Pancreas (tissue), 10 donors: ENCODE measurements at regions not wholly inside any gene's neighbourhood (a gene's known extent, or its start where the extent isn't known, plus 50 kb on each side); places are given as distances from the start of the nearest gene placed in this dataset.

Source experiments
- ATAC-seq, 4 donors: fragments of 200-7000 bp; cut with Tn5 transposase; one replicate each; pipeline versions ENCODE4 v1.8.0 to v1.9.1; 2020; ENCODE audit warnings: mild to moderate bottlenecking in 4 of 4, moderate library complexity in 4 of 4
- DNase-seq, 6 donors: peaks; one replicate each; pipeline ENCODE4 v3.0.0-alpha.2; 2020
- FAIRE-seq: peaks from 2 replicates; lab custom pipeline; 2012; peaks lifted over from hg19 to GRCh38; lab: Jason Lieb, UNC
- H3K27ac ChIP-seq, 4 donors: fragments of 200-600 bp; sonication (generic); 1 replicate in 3 of 4; 2 replicates in 1 of 4; pipeline versions ENCODE4 v1.5.0 to v1.8.0; 2020
- H3K27me3 ChIP-seq, 4 donors: fragments of 200-600 bp; one replicate each; pipeline ENCODE4 v1.8.0; 2021
- H3K36me3 ChIP-seq, 3 donors: fragments of 200-600 bp; sonication (generic) in 1 of 3; one replicate each; pipeline versions ENCODE4 v1.5.0 to v1.8.0; 2020 to 2021
- H3K4me1 ChIP-seq, 3 donors: fragments of 200-600 bp; one replicate each; pipeline ENCODE4 v1.8.0; 2021
- H3K4me3 ChIP-seq, 4 donors: fragments of 200-600 bp; sonication (generic) in 2 of 4; one replicate each; pipeline versions ENCODE4 v1.5.0 to v1.8.0; 2020 to 2021
- H3K9me3 ChIP-seq, 4 donors: fragments of 200-600 bp; one replicate each; pipeline ENCODE4 v1.8.0; 2021
- WGBS, 2 donors: extraction: QIAGEN DNeasy Blood & Tissue Kit; methylation state at CpG; one replicate each; pipeline ENCODE4 v1.1.7; 2013; 5-methylcytosine and 5-hydroxymethylcytosine counted together
- intact Hi-C, 3 donors: fragments of 100-400 bp; cut with DNase I; formaldehyde crosslinking; loops; one replicate each; pipeline versions ENCODE4 v1.11.1 to v1.14.2; 2022
- TF ChIP-seq, protein P1 (sequence below), 4 donors: fragments of 200-600 bp; sonication (generic) in 3 of 4; IDR thresholded peaks; one replicate each; pipeline versions ENCODE4 v1.5.0 to v1.8.0; 2021; ENCODE audit warnings: antibody characterized with exemption in 4 of 4
- donor health status: healthy with polysubstance abuse.
- donor health status: DM: no; HTN: no; CAD: no; lungs with moderate emphysema.
- donor health status: DM: no; HTN: no; CAD: no.
- donor health status: control.
- donor health status: control.
- donor health status: Bipolar disorder and iron deficiency.
- donor health status: DM: yes; HTN: yes; CAD: no.
- donor health status: DM: no; HTN: no; CAD: no.
- donor health status: DM: no; HTN: no; CAD: no.
- donor health status: DM: yes; HTN: yes; CAD: no.

DNA sequence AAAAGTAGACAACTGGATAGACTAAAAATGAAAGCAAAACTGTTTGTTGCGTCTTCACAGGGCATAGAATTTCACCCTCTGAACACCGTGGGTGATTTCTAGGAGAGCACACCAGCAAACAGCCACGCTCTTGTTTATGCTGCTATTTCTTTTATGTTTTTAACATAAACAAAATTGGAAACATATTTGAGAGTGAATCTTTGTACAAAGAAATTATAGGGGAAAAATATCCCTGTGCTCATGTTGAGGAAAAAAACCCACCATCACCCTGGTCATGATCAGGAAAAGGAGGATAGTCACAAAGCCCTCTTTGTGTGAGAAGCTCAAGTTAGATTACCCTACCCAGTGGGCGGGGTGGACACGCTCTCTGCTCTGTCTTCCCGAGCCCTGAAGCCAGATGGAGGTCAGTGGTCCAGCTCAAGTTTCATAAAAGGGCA, 313.3 kb downstream of the SATB1 start:
- 42 to 49% methylated on average over 6 of the region's 6 CpGs for WGBS, 2 donors
- no peak for ATAC-seq

DNA sequence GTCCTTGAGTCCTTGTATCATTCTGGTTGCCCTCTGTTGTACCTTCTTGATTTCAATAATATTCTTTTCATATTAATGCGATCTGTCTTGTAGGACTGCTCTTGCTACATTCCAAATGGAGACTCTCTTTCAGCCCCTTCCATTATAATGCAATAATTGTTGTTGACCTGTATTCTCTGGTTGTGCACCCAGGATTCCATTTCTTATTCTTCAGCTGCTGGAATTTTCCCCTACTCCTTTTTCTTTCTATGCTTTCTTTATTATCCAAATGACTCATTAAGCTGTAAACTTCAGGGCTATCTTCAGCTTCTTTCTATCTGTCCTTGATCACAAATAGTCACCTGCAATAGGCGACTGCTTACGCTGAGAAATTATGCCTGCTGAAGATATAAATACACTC, 321.5 kb downstream of the SATB1 start:
- 77 to 84% methylated on average over 3 of the region's 3 CpGs for WGBS, 2 donors
- Histone ChIP-seq H3K27me3 (no peaks in the 10 kb centered on the region), H3K36me3 (no peaks in the 10 kb centered on the region), H3K9me3 (no peaks in the 10 kb centered on the region), H3K4me1 (no peaks in the 10 kb centered on the region), H3K27ac (no peak overlapping the region), H3K4me3 (no peak overlapping the region)
- intact Hi-C loops: no loop called here
- FAIRE-seq (no peak), ATAC-seq (no peak), DNase-seq (no peak)
- TF ChIP-seq, protein P1, sequence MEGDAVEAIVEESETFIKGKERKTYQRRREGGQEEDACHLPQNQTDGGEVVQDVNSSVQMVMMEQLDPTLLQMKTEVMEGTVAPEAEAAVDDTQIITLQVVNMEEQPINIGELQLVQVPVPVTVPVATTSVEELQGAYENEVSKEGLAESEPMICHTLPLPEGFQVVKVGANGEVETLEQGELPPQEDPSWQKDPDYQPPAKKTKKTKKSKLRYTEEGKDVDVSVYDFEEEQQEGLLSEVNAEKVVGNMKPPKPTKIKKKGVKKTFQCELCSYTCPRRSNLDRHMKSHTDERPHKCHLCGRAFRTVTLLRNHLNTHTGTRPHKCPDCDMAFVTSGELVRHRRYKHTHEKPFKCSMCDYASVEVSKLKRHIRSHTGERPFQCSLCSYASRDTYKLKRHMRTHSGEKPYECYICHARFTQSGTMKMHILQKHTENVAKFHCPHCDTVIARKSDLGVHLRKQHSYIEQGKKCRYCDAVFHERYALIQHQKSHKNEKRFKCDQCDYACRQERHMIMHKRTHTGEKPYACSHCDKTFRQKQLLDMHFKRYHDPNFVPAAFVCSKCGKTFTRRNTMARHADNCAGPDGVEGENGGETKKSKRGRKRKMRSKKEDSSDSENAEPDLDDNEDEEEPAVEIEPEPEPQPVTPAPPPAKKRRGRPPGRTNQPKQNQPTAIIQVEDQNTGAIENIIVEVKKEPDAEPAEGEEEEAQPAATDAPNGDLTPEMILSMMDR (IDR thresholded peaks at IDR 0.05): no peak

More for the DNA sequence above, 313.3 kb downstream of the SATB1 start:
- Histone ChIP-seq H3K27ac (no peak overlapping the region), H3K9me3 (no peaks in the 10 kb centered on the region), H3K4me1 (no peaks in the 10 kb centered on the region), H3K36me3 (no peaks in the 10 kb centered on the region), H3K4me3 (no peak overlapping the region), H3K27me3 (no peaks in the 10 kb centered on the region)
- TF ChIP-seq, protein P1 (IDR thresholded peaks at IDR 0.05): no peak
- DNase-seq (no peak), FAIRE-seq (no peak)
- intact Hi-C loops: no loop called here

DNA sequence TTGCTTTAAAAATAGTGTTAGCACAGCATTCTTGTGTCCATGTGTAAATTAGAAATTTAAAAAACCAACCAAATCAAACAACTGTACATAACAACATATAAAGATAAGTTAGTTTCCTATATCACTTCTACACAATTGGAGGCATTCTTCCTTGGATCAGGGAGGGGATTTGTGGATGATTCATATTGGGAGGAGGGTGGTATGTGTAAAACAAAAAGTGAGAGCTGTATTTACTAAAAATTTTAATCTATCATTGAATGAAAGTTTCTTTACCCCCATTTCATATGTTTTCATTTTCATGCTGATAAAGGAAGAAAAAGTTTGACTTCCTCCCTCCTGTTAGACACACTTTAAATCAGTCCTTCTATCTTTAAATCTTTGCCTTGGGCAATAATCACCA, 325.0 kb downstream of the SATB1 start:
- Histone ChIP-seq H3K36me3 (no peaks in the 10 kb centered on the region), H3K27ac (no peak overlapping the region), H3K4me1 (no peaks in the 10 kb centered on the region), H3K9me3 (no peaks in the 10 kb centered on the region), H3K27me3 (no peaks in the 10 kb centered on the region), H3K4me3 (no peak overlapping the region)
- ATAC-seq: no peak
- no peak for FAIRE-seq
- TF ChIP-seq, protein P1 (IDR thresholded peaks at IDR 0.05): no peak
- intact Hi-C loops: no loop called here
- DNase-seq: no peak

DNA sequence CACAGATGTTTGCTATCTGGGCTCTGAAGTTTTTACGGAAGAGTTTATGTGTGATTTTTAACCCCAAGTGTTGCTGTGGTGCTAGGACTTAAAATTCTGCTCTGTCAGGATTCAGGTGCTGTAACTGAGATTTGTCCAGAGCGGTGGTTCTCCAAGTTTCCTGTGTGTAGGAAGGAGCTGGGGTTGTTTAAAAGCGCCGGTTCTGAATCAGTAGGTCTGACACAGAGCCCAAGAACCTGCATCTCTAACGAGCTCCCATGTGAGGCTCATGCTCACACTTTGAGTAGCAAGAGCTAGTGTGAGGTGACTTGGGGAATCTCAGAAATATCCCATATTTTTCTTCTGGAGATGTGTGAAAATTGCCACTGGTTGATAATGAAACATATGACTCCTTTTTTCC, 325.5 kb downstream of the SATB1 start:
- Histone ChIP-seq H3K4me1 (no peaks in the 10 kb centered on the region), H3K27ac (no peak overlapping the region), H3K4me3 (no peak overlapping the region), H3K27me3 (no peaks in the 10 kb centered on the region), H3K9me3 (no peaks in the 10 kb centered on the region), H3K36me3 (no peaks in the 10 kb centered on the region)
- ATAC-seq: no peak
- intact Hi-C loops: no loop called here
- no peak for DNase-seq
- 80 to 91% methylated on average over 5 of the region's 5 CpGs for WGBS, 2 donors
- TF ChIP-seq, protein P1 (IDR thresholded peaks at IDR 0.05): no peak
- FAIRE-seq: no peak

DNA sequence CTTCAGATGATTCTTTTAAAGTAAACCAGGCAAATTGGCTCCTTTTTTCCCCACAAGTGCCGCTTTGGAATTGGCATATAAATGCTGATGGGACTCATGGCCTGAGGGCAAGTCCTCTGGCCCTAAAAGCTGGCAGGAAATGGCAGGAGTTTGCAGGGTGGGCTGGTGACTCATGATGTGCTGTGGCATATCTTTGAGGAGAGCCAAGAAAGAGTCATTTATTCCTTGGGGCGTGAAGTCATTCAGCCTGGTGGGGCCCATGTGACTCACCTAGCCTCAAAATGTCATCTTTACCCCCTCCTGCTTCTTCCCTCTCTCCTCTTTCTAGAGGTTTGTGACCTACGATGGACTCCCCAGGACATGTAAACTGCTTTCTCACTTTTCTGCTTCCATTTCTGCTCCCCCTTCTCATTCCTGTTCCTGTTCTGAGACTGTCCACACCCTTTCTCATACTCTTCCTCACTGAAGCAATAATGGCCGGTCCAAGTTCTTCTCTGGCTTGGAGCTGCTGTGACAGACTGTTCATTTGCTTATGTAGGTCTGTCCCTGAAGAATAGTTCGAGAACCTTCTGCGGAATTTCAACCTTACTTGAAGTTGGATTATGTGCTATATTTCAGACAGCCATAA, 326.1 kb downstream of the SATB1 start:
- H3K9me3 ChIP-seq: no peaks in the 10 kb centered on the region
- no peaks in the 10 kb centered on the region for H3K36me3 ChIP-seq
- no peak overlapping the region for H3K27ac ChIP-seq
- no peaks in the 10 kb centered on the region for H3K27me3 ChIP-seq
- H3K4me3 ChIP-seq: no peak overlapping the region
- DNase-seq (no peak), FAIRE-seq (no peak), ATAC-seq (peak in 1 of 4 donors; percentile 46)
- intact Hi-C loops: no loop called here
- 83 to 95% methylated on average over 6 of the region's 6 CpGs for WGBS, 2 donors
- H3K4me1 ChIP-seq: no peaks in the 10 kb centered on the region
- TF ChIP-seq, protein P1 (IDR thresholded peaks at IDR 0.05): no peak
